Liver (tissue), 8 donors: ENCODE measurements at regions not wholly inside any gene's neighbourhood (a gene's known extent, or its start where the extent isn't known, plus 50 kb on each side); places are given as distances from the start of the nearest gene placed in this dataset.
"Not testable (repeated sequence)": the region's sequence is repeated elsewhere in the genome, so short reads cannot be mapped to it uniquely, and the experiment has no call there.

Source experiments
- DNase-seq: peaks from one replicate; pipeline ENCODE4 v3.0.0-alpha.2; 2017; ENCODE audit warnings: low spot score
- H3K27ac ChIP-seq, 2 donors: one replicate each; pipeline ENCODE4 v1.7.0; 2013; ENCODE audit warnings: inconsistent platforms in 2 of 2, low read length in 2 of 2, control low read depth in 1 of 2, low read depth in 1 of 2, mild to moderate bottlenecking in 1 of 2
- H3K27me3 ChIP-seq, 4 donors: one replicate each; pipeline versions ENCODE4 v1.6.1 to v1.7.0; 2013; ENCODE audit warnings: low read length in 3 of 4, inconsistent platforms in 1 of 4, mild to moderate bottlenecking in 1 of 4, moderate library complexity in 1 of 4; ENCODE audit not compliant: control insufficient read depth in 4 of 4, insufficient read depth in 4 of 4
- H3K36me3 ChIP-seq, 4 donors: one replicate each; pipeline versions ENCODE4 v1.6.1 to v1.7.0; 2013; ENCODE audit warnings: low read length in 3 of 4, mild to moderate bottlenecking in 3 of 4, low read depth in 1 of 4, moderate library complexity in 1 of 4; ENCODE audit not compliant: control insufficient read depth in 4 of 4, insufficient read depth in 3 of 4
- H3K4me1 ChIP-seq, 4 donors: one replicate each; pipeline versions ENCODE4 v1.6.1 to v1.7.0; 2013; ENCODE audit warnings: low read length in 3 of 4, mild to moderate bottlenecking in 3 of 4, moderate library complexity in 1 of 4; ENCODE audit not compliant: control insufficient read depth in 4 of 4, insufficient read depth in 4 of 4
- H3K4me3 ChIP-seq, 3 donors: one replicate each; pipeline versions ENCODE4 v1.6.1 to v1.7.0; 2013; ENCODE audit warnings: low read length in 3 of 3, control low read depth in 1 of 3, low read depth in 1 of 3, mild to moderate bottlenecking in 1 of 3
- H3K9ac ChIP-seq, 2 donors: one replicate each; pipeline ENCODE4 v1.7.0; 2013; ENCODE audit warnings: low read length in 2 of 2, mild to moderate bottlenecking in 2 of 2, moderate library complexity in 2 of 2, control low read depth in 1 of 2, low read depth in 1 of 2
- H3K9me3 ChIP-seq, 4 donors: one replicate each; pipeline versions ENCODE4 v1.6.1 to v1.7.0; 2013; ENCODE audit warnings: low read length in 3 of 4; ENCODE audit not compliant: control insufficient read depth in 4 of 4
- FOXA2 ChIP-seq: IDR thresholded peaks from 2 replicates; pipeline ENCODE4 v1.6.1; 2016; ENCODE audit warnings: antibody characterized with exemption
- GABPA ChIP-seq, 2 donors: IDR thresholded peaks in 1 of 2; conservative IDR thresholded peaks in 1 of 2; 2 replicates each; pipeline ENCODE4 v1.6.1; 2016; ENCODE audit warnings: antibody characterized with exemption in 2 of 2, mild to moderate bottlenecking in 1 of 2, moderate library complexity in 1 of 2
- HNF4G ChIP-seq: IDR thresholded peaks from 2 replicates; pipeline ENCODE4 v1.6.1; 2016; ENCODE audit warnings: antibody characterized with exemption
- JUND ChIP-seq, 2 donors: IDR thresholded peaks; 2 replicates each; pipeline ENCODE4 v1.6.1; 2016; ENCODE audit warnings: antibody characterized with exemption in 2 of 2
- NR2F2 ChIP-seq: IDR thresholded peaks from 2 replicates; pipeline ENCODE4 v1.6.1; 2016; ENCODE audit warnings: antibody characterized with exemption
- RXRA ChIP-seq, 2 donors: IDR thresholded peaks; 2 replicates each; pipeline ENCODE4 v1.6.1; 2017 to 2018; ENCODE audit warnings: antibody characterized with exemption in 2 of 2, mild to moderate bottlenecking in 1 of 2
- TAF1 ChIP-seq: conservative IDR thresholded peaks from 2 replicates; pipeline ENCODE4 v1.6.1; 2016; ENCODE audit warnings: antibody characterized with exemption, mild to moderate bottlenecking
- WGBS: extraction: QIAGEN DNeasy Blood & Tissue Kit; methylation state at CpG from one replicate; pipeline ENCODE4 v1.1.7; 2013; 5-methylcytosine and 5-hydroxymethylcytosine counted together
- TF ChIP-seq, protein P1 (sequence below): IDR thresholded peaks from 2 replicates; pipeline ENCODE4 v1.6.1; 2016; ENCODE audit warnings: antibody characterized with exemption
- TF ChIP-seq, protein P2 (sequence below): IDR thresholded peaks from 2 replicates; pipeline ENCODE4 v1.6.1; 2016; ENCODE audit warnings: antibody characterized with exemption, mild to moderate bottlenecking
- TF ChIP-seq, protein P3 (sequence below): fragments of 150-350 bp; IDR thresholded peaks from 2 replicates; pipeline ENCODE4 v1.5.1; 2017; ENCODE audit warnings: improper control_type of control experiment, low read depth, low read length; ENCODE audit not compliant: missing input control
- TF ChIP-seq, protein P4 (sequence below): IDR thresholded peaks from 2 replicates; pipeline ENCODE4 v1.6.1; 2016; ENCODE audit warnings: antibody characterized with exemption
- donor health status: healthy.
- donor health status: healthy.
- donor health status: healthy.
- donor health status: healthy.
- donor health status: healthy.

DNA sequence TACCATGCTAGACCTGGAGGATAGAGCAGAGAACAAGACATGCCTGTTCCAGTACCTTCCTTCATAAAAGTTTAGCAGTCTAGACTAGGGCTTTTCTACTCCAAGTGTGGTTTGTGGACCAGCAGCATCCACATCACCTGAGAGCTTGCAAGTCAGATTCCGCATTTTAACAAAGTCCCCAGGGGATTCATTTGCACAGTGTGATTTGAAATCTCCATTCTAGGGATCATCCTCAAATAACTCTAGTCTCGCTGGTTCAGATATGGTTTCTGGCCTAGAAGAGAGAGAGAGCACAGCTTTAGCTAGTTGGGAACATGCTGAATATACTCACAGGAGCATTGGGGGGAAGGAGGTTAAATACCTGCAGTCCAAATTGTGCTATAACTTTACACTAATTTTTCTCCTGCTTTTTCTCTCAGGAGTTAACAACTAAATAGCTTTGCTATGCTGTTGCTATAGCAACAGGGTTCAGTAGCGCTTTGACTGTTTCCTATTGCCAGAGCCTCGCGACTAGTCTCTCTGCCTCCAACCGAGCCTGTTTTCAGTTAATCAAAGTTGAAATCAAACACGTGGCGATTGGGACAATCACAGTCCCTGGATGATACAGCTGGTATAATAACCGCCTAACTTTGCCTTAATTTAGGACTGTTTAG lies 64.0 kb upstream of the RASGRF1 start:
- Histone ChIP-seq H3K36me3 (no peaks in the 10 kb centered on the region), H3K9me3 (peaks cover 0 to 2% (median under 1%) of the 10 kb centered on the region in 4 donors), H3K27me3 (peaks cover 0 to 2% (median 0%) of the 10 kb centered on the region in 4 donors), H3K4me3 (no peak overlapping the region), H3K4me1 (no peaks in the 10 kb centered on the region), H3K9ac (no peak overlapping the region), H3K27ac (no peak overlapping the region)
- WGBS, result 48% methylated on average over 9 of the region's 9 CpGs
- DNase-seq, result no peak
- TF ChIP-seq, protein P1, sequence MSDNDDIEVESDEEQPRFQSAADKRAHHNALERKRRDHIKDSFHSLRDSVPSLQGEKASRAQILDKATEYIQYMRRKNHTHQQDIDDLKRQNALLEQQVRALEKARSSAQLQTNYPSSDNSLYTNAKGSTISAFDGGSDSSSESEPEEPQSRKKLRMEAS, result no peak
- no peak for TF ChIP-seq RXRA (IDR thresholded peaks at IDR 0.05)
- TF ChIP-seq GABPA (IDR thresholded peaks at IDR 0.05 in 1 of 2, conservative IDR thresholded peaks at IDR 0.05 in 1 of 2), result no peak
- TF ChIP-seq, protein P2, sequence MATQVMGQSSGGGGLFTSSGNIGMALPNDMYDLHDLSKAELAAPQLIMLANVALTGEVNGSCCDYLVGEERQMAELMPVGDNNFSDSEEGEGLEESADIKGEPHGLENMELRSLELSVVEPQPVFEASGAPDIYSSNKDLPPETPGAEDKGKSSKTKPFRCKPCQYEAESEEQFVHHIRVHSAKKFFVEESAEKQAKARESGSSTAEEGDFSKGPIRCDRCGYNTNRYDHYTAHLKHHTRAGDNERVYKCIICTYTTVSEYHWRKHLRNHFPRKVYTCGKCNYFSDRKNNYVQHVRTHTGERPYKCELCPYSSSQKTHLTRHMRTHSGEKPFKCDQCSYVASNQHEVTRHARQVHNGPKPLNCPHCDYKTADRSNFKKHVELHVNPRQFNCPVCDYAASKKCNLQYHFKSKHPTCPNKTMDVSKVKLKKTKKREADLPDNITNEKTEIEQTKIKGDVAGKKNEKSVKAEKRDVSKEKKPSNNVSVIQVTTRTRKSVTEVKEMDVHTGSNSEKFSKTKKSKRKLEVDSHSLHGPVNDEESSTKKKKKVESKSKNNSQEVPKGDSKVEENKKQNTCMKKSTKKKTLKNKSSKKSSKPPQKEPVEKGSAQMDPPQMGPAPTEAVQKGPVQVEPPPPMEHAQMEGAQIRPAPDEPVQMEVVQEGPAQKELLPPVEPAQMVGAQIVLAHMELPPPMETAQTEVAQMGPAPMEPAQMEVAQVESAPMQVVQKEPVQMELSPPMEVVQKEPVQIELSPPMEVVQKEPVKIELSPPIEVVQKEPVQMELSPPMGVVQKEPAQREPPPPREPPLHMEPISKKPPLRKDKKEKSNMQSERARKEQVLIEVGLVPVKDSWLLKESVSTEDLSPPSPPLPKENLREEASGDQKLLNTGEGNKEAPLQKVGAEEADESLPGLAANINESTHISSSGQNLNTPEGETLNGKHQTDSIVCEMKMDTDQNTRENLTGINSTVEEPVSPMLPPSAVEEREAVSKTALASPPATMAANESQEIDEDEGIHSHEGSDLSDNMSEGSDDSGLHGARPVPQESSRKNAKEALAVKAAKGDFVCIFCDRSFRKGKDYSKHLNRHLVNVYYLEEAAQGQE, result no peak
- TF ChIP-seq, protein P3, sequence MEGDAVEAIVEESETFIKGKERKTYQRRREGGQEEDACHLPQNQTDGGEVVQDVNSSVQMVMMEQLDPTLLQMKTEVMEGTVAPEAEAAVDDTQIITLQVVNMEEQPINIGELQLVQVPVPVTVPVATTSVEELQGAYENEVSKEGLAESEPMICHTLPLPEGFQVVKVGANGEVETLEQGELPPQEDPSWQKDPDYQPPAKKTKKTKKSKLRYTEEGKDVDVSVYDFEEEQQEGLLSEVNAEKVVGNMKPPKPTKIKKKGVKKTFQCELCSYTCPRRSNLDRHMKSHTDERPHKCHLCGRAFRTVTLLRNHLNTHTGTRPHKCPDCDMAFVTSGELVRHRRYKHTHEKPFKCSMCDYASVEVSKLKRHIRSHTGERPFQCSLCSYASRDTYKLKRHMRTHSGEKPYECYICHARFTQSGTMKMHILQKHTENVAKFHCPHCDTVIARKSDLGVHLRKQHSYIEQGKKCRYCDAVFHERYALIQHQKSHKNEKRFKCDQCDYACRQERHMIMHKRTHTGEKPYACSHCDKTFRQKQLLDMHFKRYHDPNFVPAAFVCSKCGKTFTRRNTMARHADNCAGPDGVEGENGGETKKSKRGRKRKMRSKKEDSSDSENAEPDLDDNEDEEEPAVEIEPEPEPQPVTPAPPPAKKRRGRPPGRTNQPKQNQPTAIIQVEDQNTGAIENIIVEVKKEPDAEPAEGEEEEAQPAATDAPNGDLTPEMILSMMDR, result no peak
- no peak for TF ChIP-seq FOXA2
- no peak for TF ChIP-seq TAF1
- no peak for TF ChIP-seq JUND (IDR thresholded peaks at IDR 0.05)
- TF ChIP-seq NR2F2, result no peak
- no peak for TF ChIP-seq HNF4G
- TF ChIP-seq, protein P4, sequence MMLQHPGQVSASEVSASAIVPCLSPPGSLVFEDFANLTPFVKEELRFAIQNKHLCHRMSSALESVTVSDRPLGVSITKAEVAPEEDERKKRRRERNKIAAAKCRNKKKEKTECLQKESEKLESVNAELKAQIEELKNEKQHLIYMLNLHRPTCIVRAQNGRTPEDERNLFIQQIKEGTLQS, result no peak

DNA sequence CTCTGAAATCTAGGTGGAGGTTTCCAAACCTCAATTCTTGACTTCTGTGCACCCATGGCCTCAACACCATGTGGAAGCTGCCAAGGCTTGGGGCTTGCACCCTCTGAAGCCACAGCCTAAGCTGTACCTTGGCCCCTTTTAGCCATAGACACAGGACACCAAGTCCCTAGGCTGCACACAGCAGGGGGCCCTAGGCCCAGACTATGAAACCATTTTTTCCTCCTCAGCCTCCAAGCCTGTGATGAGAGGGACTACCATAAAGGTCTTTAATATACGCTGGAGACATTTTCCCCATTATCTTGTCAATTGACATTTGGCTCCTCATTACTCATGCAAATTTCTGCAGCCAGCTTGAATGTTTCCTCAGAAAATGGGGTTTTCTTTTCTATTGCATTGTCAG lies 53.7 kb upstream of the RASGRF1 start:
- WGBS, result 95% methylated on average over 1 of the region's 1 CpG

More for the DNA sequence above, 53.7 kb upstream of the RASGRF1 start:
- H3K27me3 ChIP-seq, DNase-seq, H3K4me3 ChIP-seq, H3K9ac ChIP-seq, H3K4me1 ChIP-seq, H3K36me3 ChIP-seq, H3K27ac ChIP-seq, H3K9me3 ChIP-seq: not testable (repeated sequence)
